ENCODE measurements at regions not wholly inside any gene's neighbourhood (a gene's known extent, or its start where the extent isn't known, plus 50 kb on each side); places are given as distances from the start of the nearest gene placed in this dataset.

DNA sequence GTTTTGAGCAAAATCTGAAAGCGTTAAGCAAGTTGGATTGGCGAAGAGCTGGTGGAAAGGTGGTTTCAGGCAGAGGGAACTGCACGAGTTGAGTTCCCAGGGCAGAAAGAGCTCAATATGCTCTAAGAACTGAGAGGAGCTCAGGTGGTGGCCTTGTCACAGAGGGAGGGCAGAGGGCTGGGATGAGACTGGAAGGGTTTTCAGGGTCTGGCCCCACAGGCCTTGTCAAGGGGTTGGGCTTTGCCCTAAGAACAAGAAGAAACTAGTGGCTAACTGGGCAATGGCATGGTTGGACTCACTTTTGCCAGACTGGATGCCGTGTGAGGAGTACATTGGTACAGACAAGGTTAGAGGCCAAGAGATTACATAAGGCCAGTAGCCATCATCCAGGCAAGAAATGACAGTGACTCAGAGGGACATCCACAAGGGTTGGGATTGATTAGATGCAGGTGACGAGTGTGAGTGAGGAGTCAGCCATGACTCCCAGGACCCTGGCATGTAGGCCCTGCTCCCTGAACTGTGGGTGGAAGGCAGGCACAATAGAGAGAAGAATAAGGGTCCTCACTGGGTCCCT lies 75.1 kb upstream of the SMIM23 start:
- TF ChIP-seq, protein P1, sequence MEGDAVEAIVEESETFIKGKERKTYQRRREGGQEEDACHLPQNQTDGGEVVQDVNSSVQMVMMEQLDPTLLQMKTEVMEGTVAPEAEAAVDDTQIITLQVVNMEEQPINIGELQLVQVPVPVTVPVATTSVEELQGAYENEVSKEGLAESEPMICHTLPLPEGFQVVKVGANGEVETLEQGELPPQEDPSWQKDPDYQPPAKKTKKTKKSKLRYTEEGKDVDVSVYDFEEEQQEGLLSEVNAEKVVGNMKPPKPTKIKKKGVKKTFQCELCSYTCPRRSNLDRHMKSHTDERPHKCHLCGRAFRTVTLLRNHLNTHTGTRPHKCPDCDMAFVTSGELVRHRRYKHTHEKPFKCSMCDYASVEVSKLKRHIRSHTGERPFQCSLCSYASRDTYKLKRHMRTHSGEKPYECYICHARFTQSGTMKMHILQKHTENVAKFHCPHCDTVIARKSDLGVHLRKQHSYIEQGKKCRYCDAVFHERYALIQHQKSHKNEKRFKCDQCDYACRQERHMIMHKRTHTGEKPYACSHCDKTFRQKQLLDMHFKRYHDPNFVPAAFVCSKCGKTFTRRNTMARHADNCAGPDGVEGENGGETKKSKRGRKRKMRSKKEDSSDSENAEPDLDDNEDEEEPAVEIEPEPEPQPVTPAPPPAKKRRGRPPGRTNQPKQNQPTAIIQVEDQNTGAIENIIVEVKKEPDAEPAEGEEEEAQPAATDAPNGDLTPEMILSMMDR (IDR thresholded peaks at IDR 0.05 in 4 of 5, conservative IDR thresholded peaks at IDR 0.05 in 1 of 5): no peak
- TF ChIP-seq POLR2A (IDR thresholded peaks at IDR 0.05): no peak

All from gastrocnemius medialis (tissue), 4 donors.